HepG2 (cell line): ENCODE measurements at regions not wholly inside any gene's neighbourhood (a gene's known extent, or its start where the extent isn't known, plus 50 kb on each side); places are given as distances from the start of the nearest gene placed in this dataset.

Experiments used
- ATAC-seq: fragments of 200-7000 bp; cut with Tn5 transposase; 3 replicates; pipeline ENCODE4 v1.9.1; 2020; ENCODE audit warnings: mild to moderate bottlenecking, moderate library complexity
- BruUV-seq: library from RNA; stranded (reverse); fragments of 400-500 nt; replicated peaks from 2 replicates; lab custom pipeline; 2021; lab: Mats Ljungman, UMichigan
- CTCF ChIA-PET: fragments of 300-600 bp; formaldehyde crosslinking; extraction: SDS; loops from one replicate; lab custom pipeline; 2021; ENCODE audit warnings: low total read pairs, inconsistent platforms, low intra/inter-chr PET ratio; lab: Yijun Ruan, JAX
- POLR2A ChIA-PET: fragments of 350-600 bp; sonication (Branson Sonifier 250); formaldehyde crosslinking; loops from one replicate; lab custom pipeline; 2020; ENCODE audit warnings: antibody characterized with exemption, inconsistent platforms; lab: Yijun Ruan, JAX
- DNase-seq: peaks from one replicate; pipeline ENCODE4 v3.0.0-alpha.2; 2015; ENCODE audit warnings: low spot score
- FAIRE-seq: peaks from 3 replicates; lab custom pipeline; 2011; peaks lifted over from hg19 to GRCh38; lab: Jason Lieb, UNC
- H2AFZ ChIP-seq: one replicate; pipeline ENCODE4 v1.6.1; 2011; ENCODE audit warnings: low read length, inconsistent platforms
- H3K27ac ChIP-seq: fragments of 300-600 bp; 3 replicates; pipeline ENCODE4 v1.8.0; 2011; ENCODE audit warnings: mixed run types, mild to moderate bottlenecking, mixed read lengths, low read length, inconsistent platforms; ENCODE audit not compliant: insufficient read depth; ENCODE audit errors: extremely low read length
- H3K27me3 ChIP-seq, 2 experiments: fragments of 200-600 bp in 1 of 2; 2 replicates in 1 of 2; 3 replicates in 1 of 2; pipeline versions ENCODE4 v1.6.0 to v1.8.0; 2011; ENCODE audit warnings: low read length in 2 of 2, mild to moderate bottlenecking in 2 of 2, moderate library complexity in 2 of 2, inconsistent platforms in 1 of 2; ENCODE audit not compliant: insufficient read depth in 2 of 2, control insufficient read depth in 1 of 2
- H3K36me3 ChIP-seq, 2 experiments: fragments of 200-600 bp in 1 of 2; replicated peaks in 1 of 2; 2 replicates in 1 of 2; 3 replicates in 1 of 2; pipeline versions ENCODE4 v1.5.1 to v1.8.0; 2011; ENCODE audit warnings: low read length in 2 of 2, inconsistent platforms in 1 of 2; ENCODE audit not compliant: insufficient read depth in 2 of 2, control insufficient read depth in 1 of 2
- H3K4me1 ChIP-seq: 2 replicates; pipeline ENCODE4 v1.5.1; 2012; ENCODE audit warnings: low read length, inconsistent platforms; ENCODE audit not compliant: insufficient read depth
- H3K4me2 ChIP-seq: 2 replicates; pipeline ENCODE4 v1.6.0; 2011; ENCODE audit warnings: low read depth, low read length, inconsistent platforms
- H3K4me3 ChIP-seq, 3 experiments: fragments of 200-600 bp in 1 of 3; sonication (generic), shearing (Covaris generic) in 1 of 3; replicated peaks in 1 of 3; 2 replicates each; pipeline ENCODE4 v1.5.1; 2011 to 2016; ENCODE audit warnings: low read length in 3 of 3, inconsistent platforms in 2 of 3, low read depth in 2 of 3, mild to moderate bottlenecking in 2 of 3, control low read depth in 1 of 3, mixed read lengths in 1 of 3; ENCODE audit not compliant: insufficient read depth in 1 of 3
- H3K79me2 ChIP-seq: one replicate; pipeline ENCODE4 v1.6.1; 2011; ENCODE audit warnings: low read length, inconsistent platforms; ENCODE audit not compliant: insufficient read depth
- H3K9ac ChIP-seq: 2 replicates; pipeline ENCODE4 v1.6.0; 2011; ENCODE audit warnings: mild to moderate bottlenecking, low read depth, low read length, inconsistent platforms; ENCODE audit not compliant: insufficient read depth
- H3K9me3 ChIP-seq: 2 replicates; pipeline ENCODE4 v1.5.1; 2012; ENCODE audit warnings: mild to moderate bottlenecking, low read length
- H4K20me1 ChIP-seq: 2 replicates; pipeline ENCODE4 v1.6.0; 2011; ENCODE audit warnings: inconsistent platforms, mild to moderate bottlenecking, low read length, moderate library complexity; ENCODE audit not compliant: insufficient read depth
- FIP1L1 ChIP-seq: fragments of 200-400 bp; formaldehyde crosslinking; IDR thresholded peaks from 2 replicates; pipeline ENCODE4 v1.6.1; 2018; ENCODE audit warnings: low read depth, mild to moderate bottlenecking, low read length, moderate library complexity, borderline replicate concordance; ENCODE audit not compliant: insufficient read depth
- HCFC1 ChIP-seq: fragments of 150-350 bp; IDR thresholded peaks from 2 replicates; pipeline ENCODE4 v1.6.1; 2014; ENCODE audit warnings: low read depth, low read length
- HMG20A ChIP-seq: IDR thresholded peaks from 2 replicates; pipeline ENCODE4 v1.6.1; 2016; ENCODE audit warnings: borderline replicate concordance
- HNRNPH1 ChIP-seq: fragments of 200-400 bp; formaldehyde crosslinking; optimal IDR thresholded peaks from 2 replicates; pipeline ENCODE3; 2017; ENCODE audit warnings: mild to moderate bottlenecking, low read depth, low read length
- MAFG ChIP-seq: sonication (generic); formaldehyde crosslinking; IDR thresholded peaks from 2 replicates; pipeline ENCODE4 v1.5.1; 2020; ENCODE audit warnings: mild to moderate bottlenecking, missing genetic modification reagents
- MTA3 ChIP-seq: sonication (generic); formaldehyde crosslinking; IDR thresholded peaks from 2 replicates; pipeline ENCODE4 v1.4.0; 2020; ENCODE audit warnings: missing genetic modification reagents
- NR1H2 ChIP-seq: sonication (generic); formaldehyde crosslinking; IDR thresholded peaks from 2 replicates; pipeline ENCODE4 v1.8.1; 2022; ENCODE audit warnings: low read depth, missing genetic modification reagents, borderline replicate concordance
- STAT6 ChIP-seq: sonication (generic); formaldehyde crosslinking; IDR thresholded peaks from 2 replicates; pipeline ENCODE4 v1.4.0; 2020; ENCODE audit warnings: missing genetic modification reagents, mild to moderate bottlenecking, borderline replicate concordance
- TP53 ChIP-seq: sonication (generic); formaldehyde crosslinking; conservative IDR thresholded peaks from 2 replicates; pipeline ENCODE4 v1.4.0; 2020; ENCODE audit warnings: missing genetic modification reagents
- ZNF3 ChIP-seq: IDR thresholded peaks from 2 replicates; pipeline ENCODE4 v1.7.0; 2017; ENCODE audit warnings: inconsistent platforms
- ZNF644 ChIP-seq: IDR thresholded peaks from 2 replicates; pipeline ENCODE4 v1.6.1; 2016; ENCODE audit warnings: low read depth
- WGBS: methylation state at CpG from one replicate; pipeline ENCODE4 v1.1.6; 2017; ENCODE audit warnings: low lambda C conversion rate; 5-methylcytosine and 5-hydroxymethylcytosine counted together
- in situ Hi-C: cut with HindIII; loops from 2 replicates; pipeline ENCODE4 v1.10.0; 2017; ENCODE audit warnings: low pct_unique_long_range_greater_than_20kb; ENCODE audit not compliant: extremely low pct_ligation_motif_present
- intact Hi-C: fragments of 100-400 bp; cut with micrococcal nuclease; formaldehyde crosslinking; loops from one replicate; pipeline ENCODE4 v1.10.0; 2022; ENCODE audit not compliant: unreplicated experiment
- TF ChIP-seq, protein P1 (sequence below): sonication (generic); formaldehyde crosslinking; IDR thresholded peaks from 2 replicates; pipeline ENCODE4 v1.5.0; 2020; ENCODE audit warnings: mild to moderate bottlenecking, missing genetic modification reagents, borderline replicate concordance
- TF ChIP-seq, protein P2 (sequence below): sonication (generic); formaldehyde crosslinking; IDR thresholded peaks from 2 replicates; pipeline ENCODE4 v1.4.0; 2020; ENCODE audit warnings: mild to moderate bottlenecking, missing genetic modification reagents

- FAIRE-seq, result no peak
- BruUV-seq, result no TSS peak
- POLR2A ChIA-PET, result no interaction called here
- Histone ChIP-seq H3K9me3 (no peaks in the 10 kb centered on the region), H3K9ac (no peak overlapping the region), H3K27me3 (no peaks in the 10 kb centered on the region; a peak in 1 of 5 replicates), H2AFZ (no peak overlapping the region), H4K20me1 (no peaks in the 10 kb centered on the region), H3K79me2 (no peaks in the 10 kb centered on the region), H3K36me3 (no peaks in the 10 kb centered on the region), H3K4me3 (no peak overlapping the region), H3K4me1 (no peaks in the 10 kb centered on the region), H3K27ac (no peak overlapping the region), H3K4me2 (no peak overlapping the region)
- TF ChIP-seq ZNF3 (CRISPR knock-in tag) (no peak), HNRNPH1 (no peak), FIP1L1 (no peak), MTA3 (CRISPR knock-in tag) (no peak), HCFC1 (no peak), NR1H2 (CRISPR knock-in tag) (no peak), STAT6 (CRISPR knock-in tag) (no peak), ZNF644 (CRISPR knock-in tag) (no peak), MAFG (CRISPR knock-in tag) (no peak), TP53 (CRISPR knock-in tag) (no peak), HMG20A (no peak)
- TF ChIP-seq, protein P1, sequence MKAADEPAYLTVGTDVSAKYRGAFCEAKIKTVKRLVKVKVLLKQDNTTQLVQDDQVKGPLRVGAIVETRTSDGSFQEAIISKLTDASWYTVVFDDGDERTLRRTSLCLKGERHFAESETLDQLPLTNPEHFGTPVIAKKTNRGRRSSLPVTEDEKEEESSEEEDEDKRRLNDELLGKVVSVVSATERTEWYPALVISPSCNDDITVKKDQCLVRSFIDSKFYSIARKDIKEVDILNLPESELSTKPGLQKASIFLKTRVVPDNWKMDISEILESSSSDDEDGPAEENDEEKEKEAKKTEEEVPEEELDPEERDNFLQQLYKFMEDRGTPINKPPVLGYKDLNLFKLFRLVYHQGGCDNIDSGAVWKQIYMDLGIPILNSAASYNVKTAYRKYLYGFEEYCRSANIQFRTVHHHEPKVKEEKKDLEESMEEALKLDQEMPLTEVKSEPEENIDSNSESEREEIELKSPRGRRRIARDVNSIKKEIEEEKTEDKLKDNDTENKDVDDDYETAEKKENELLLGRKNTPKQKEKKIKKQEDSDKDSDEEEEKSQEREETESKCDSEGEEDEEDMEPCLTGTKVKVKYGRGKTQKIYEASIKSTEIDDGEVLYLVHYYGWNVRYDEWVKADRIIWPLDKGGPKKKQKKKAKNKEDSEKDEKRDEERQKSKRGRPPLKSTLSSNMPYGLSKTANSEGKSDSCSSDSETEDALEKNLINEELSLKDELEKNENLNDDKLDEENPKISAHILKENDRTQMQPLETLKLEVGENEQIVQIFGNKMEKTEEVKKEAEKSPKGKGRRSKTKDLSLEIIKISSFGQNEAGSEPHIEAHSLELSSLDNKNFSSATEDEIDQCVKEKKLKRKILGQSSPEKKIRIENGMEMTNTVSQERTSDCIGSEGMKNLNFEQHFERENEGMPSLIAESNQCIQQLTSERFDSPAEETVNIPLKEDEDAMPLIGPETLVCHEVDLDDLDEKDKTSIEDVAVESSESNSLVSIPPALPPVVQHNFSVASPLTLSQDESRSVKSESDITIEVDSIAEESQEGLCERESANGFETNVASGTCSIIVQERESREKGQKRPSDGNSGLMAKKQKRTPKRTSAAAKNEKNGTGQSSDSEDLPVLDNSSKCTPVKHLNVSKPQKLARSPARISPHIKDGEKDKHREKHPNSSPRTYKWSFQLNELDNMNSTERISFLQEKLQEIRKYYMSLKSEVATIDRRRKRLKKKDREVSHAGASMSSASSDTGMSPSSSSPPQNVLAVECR (CRISPR knock-in tag), result no peak
- TF ChIP-seq, protein P2, sequence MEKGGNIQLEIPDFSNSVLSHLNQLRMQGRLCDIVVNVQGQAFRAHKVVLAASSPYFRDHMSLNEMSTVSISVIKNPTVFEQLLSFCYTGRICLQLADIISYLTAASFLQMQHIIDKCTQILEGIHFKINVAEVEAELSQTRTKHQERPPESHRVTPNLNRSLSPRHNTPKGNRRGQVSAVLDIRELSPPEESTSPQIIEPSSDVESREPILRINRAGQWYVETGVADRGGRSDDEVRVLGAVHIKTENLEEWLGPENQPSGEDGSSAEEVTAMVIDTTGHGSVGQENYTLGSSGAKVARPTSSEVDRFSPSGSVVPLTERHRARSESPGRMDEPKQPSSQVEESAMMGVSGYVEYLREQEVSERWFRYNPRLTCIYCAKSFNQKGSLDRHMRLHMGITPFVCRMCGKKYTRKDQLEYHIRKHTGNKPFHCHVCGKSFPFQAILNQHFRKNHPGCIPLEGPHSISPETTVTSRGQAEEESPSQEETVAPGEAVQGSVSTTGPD, result no peak
- in situ Hi-C loops, result no loop called here
- intact Hi-C loops, result no loop called here
- WGBS, result 3% methylated on average over 2 of the region's 2 CpGs
- ATAC-seq, result no peak
- no peak for DNase-seq
- CTCF ChIA-PET, result no interaction called here
Measured at GRCh38 chr18:25724121-25724520, 366.3 kb downstream of the SS18 start.
